ENCODE measurements at regions not wholly inside any gene's neighbourhood (a gene's known extent, or its start where the extent isn't known, plus 50 kb on each side); places are given as distances from the start of the nearest gene placed in this dataset.
"Not testable (repeated sequence)": the region's sequence is repeated elsewhere in the genome, so short reads cannot be mapped to it uniquely, and the experiment has no call there.

DNA sequence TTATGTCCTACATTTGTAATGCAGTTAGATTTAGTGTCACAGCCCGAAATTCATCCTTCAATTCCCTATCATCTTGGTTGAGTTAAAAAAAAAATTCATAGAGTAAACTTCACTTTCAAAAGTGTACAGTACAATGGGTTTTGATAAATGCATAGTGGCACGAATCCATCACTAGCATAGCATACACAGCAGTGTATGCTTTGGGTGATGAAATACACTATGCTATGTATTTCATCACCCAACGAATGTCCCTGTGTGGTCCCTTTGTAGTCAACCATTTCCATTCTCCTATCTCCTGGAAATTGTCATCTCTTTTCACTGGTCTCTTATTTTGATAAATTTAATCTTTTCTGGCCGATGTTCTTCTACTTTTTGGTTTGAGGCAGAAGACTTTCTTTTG, 129.4 kb upstream of the BASP1 start:
- no peak for DNase-seq

DNA sequence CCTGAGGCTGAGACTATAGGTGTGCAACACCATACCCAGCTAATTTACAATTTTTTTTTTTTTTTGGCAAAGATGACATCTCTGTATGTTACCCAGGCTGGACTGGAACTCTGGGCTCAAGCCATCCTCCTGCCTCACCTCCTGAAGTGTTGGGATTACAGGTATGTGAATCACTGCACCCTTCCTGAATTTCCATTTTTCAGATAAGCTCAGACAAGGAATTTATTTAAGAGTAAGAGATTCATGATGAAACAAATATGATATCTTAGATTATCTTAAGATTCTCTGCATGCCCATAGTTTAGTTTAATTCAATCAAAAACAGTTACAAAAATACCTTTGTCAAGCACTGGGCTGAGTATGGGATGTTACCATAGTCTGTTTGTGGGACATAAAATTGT, 128.4 kb upstream of the BASP1 start:
- DNase-seq = no peak

DNA sequence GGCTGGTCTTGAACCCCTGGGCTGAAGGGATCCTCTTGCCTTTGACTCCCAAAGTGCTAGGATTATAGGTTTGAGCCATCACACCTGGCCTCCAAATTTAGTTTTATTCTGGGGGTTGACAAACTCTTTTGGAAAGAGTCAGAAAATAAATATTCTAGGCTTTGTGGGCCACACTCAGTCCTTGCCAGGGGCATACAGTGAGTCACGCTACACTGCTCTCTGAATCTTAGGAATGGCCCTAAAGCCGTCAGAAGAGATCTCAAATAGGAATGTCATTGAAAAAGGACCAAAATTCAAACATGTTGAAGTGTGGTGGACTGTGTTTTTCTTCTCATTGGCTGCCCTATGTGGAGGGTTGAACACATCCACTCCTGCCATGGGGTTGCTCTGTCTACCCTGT, 127.7 kb upstream of the BASP1 start:
- no peak for DNase-seq

DNA sequence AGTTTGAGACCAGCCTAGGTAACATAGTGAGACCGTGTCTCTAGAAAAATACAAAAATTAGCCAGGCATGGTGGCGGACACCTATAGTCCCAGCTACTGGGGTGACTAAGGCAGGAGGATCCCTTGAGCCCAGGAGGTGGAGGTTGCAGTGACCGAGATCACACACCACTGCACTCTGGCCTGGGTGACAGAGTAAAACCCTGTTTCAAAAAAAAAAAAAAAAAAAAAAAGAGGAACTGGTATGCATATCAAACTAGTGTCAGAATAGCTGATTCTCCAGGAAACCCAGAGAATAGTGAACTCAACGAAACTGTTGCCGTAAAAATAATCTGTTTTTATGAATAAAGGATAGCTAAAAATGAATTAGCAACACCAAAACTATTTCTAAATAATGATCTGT, 126.6 kb upstream of the BASP1 start:
- DNase-seq = no peak

DNA sequence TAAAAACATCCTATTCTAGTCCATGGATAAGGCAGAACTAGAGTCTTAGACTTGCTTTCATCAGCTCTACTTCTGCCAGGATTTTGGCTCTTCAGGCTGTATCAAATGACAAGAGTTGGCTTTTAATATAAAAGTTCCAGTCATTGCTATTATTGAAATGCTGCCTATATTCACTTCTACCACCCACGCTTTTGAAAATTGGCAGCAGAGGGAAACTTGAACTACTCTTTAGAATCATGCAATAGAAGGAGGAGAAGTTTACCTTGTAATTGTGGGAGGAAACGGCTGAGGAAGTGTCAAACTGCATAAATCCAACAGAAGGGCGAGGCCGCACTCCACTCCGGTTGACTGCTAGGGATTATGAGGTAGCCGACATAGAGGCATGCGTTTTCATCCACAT, 122.6 kb upstream of the BASP1 start:
- DNase-seq = no peak

DNA sequence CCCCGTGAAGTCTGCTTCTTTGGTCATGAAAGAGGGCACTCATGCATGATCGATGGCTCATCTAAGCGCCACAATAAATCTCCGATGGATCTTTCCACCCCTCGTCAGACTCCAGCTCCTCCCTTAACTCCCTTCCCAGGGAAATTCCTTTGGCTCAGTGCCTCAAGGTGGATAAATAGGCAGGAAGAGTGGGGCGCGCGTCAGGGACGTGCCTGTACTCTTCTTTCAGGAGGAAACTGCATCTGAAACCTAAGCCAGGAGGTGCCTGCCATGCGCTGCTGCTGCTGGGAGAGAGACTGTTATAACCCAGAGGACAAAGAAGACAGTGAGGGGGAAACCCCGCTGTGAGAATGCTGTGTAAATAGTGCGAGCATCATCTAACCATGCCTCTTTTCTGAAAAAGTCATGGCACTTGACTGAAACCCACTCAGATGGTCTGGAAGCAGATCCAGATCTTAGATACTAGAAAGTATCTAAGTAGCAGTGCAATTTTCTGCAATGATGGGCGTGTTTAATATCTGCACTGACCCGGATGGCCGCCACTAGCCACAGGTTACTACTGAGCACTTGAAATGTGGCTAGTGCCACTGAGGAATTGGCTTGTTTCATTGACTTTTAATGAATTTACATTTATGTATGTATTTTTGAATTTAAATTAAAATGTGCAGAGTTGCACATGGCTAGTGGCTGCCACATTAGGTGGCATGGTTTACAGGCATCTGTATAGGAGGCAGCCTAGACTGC, 120.3 kb upstream of the BASP1 start:
- DNase-seq = no peak

DNA sequence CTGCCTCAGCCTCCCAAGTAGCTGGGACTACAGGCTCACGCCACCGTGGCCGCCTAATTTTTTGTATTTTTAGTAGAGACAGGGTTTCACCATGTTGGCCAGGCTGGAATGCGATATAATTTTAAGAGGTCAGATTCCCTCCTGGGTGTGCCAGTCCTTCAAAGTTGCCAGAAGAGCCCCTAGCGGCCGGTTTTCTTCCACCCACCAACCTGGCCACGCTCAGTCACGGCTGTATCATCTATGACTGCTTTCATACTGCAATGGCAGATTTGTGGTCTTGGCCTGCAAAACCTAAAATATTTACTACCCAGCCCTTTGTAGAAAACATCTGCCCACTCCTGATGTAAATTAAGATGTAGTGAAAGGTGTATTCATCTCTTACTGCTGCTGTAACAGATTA, 117.5 kb upstream of the BASP1 start:
- no peak for DNase-seq

DNA sequence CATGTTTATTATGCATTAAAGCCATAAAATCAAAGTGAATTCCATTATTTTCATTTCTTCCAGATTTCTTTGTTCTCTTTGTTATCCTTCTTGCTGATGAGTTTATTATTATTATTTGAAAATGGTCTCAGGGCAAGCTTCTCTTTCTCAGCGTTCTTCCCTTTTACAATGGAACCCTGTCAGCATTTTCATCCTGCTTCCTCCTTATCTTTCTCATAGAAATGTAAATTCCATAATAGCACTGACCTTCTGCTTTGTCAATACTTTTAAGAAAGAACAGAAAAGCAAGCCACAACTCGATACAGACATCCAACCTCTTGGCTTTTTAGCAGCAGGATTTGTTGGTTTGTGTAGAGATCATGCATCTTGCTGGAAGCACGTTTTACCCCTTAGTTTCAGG, 114.0 kb upstream of the BASP1 start:
- DNase-seq = no peak

DNA sequence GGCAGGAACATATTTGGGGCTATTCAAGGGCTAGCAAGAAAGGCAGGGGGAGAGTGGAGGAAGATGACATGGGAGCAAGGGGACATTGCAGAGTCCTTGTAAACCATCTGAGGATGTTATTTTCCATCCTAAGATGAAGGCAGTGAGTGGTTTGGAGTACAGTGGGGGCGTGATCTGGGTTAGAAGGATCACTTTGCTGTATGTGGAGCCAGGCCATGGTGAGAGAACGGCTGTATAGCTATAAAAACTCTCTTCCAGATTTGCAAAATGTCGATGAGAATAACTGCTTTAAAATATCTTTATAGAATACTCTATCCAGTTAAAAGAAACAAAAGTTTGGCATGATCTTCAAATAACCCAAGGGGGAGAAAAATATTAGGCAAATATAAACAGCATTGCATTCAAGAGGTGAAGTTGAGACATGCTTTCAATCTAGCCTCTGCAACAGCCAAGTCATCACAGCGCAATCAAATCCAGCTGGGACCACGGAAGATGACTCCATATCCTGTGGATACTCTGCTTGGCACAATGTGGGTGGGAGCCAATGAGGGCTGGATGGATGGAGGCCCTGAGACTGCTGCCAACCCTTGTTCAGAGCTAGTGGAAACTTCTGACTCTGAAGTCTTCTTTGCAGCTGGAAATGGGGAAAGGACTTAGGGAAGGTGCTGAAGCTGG, 111.5 kb upstream of the BASP1 start:
- peak; percentile 28 for DNase-seq

DNA sequence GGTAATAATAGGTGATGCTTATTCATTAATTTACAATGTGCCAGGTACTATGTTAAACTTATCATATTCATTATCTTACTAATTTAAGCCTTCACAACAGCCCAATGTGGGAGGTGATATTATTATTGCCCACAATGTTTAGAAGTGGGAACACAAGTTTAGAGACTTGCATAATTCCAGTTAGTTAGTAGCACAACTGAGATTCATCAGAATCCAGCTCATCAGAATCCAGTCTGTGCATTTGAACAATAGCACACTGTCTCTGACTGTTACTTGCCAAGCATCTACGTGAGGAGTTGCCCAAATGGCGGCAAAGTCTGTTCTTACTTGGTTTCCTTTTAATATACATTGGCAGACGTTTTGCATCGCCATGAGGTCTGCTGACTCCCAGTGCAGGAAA, 110.9 kb upstream of the BASP1 start:
- DNase-seq = no peak

DNA sequence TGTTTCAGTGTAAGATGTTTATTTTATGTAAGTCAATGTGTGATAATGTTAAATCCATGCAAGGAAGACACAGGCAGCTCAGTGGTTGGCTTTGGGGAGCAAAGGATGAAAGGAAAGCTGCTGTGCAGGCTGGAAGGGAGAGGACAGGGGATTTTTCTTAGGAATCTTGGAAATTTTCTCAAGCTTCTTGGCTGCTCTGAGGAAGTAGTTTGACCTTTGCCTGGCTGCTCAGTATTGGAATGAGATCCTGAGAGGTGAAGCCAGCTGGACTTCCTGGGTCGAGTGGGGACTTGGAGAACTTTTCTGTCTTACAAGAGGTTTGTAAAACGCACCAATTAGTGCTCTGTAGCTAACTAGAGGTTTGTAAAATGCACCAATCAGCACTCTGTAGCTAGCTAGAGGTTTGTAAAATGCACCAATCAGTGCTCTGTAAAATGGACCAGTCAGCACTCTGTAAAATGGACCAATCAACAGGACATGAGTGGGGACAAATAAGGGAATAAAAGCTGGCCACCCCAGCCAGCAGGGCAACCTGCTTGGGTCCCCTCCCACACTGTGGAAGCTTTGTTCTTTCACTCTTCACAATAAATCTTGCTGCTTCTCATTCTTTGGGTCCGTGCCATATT, 105.2 kb upstream of the BASP1 start:
- DNase-seq = not testable (repeated sequence)

DNA sequence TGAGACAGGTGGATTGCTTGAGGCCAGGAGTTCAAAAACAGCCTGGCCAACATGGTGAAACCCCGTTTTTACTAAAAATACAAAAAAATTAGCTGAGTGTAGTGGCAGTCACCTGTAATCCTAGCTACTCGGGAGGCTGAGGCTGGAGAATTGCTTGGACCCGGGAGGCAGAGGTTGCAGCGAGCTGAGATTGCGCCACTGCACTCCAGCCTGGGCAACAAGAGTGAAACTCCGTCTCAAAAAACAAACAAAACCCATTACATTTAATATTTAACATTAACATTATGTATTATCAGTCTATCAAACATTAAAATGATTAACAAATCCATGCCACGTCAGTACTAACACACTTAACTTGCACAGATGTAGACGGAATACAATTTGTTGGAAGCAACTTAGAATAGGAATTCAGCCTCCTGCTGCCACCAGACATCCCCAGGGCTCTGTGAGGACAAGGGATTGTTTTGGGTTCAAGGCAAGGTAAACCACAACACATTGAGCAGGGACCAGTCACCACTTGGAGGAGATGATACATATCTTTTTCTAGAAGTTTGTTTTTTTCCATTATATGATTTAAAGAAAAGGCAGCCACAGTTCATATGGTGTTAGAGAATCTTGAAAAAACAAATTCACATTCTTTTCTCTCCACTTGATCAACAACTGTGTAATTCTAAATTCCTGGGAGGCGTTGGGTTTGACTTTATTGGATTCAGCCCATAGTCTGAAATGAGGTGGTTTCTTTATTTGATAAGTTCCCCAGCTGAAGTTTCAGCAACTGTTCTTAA, 104.1 kb upstream of the BASP1 start:
- DNase-seq = no peak

DNA sequence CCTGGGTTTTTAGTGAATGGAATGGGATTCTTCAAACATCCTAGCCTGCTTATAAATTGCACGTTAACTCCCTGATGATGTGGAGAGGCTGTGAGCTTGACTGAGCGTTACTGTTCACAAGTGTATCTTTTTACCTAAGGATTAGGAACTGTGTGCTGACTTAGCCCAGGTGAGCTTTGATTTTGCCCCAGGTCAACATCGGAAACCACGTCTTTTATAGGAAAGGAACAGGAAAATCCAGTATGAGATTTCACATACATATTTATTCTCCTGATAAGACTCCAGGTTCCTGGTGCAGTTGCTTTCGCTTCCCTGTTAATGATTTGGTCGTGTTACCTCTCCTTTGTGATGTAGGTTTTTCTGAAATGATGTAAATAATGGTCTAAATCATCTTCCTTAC, 103.2 kb upstream of the BASP1 start:
- DNase-seq = no peak

DNA sequence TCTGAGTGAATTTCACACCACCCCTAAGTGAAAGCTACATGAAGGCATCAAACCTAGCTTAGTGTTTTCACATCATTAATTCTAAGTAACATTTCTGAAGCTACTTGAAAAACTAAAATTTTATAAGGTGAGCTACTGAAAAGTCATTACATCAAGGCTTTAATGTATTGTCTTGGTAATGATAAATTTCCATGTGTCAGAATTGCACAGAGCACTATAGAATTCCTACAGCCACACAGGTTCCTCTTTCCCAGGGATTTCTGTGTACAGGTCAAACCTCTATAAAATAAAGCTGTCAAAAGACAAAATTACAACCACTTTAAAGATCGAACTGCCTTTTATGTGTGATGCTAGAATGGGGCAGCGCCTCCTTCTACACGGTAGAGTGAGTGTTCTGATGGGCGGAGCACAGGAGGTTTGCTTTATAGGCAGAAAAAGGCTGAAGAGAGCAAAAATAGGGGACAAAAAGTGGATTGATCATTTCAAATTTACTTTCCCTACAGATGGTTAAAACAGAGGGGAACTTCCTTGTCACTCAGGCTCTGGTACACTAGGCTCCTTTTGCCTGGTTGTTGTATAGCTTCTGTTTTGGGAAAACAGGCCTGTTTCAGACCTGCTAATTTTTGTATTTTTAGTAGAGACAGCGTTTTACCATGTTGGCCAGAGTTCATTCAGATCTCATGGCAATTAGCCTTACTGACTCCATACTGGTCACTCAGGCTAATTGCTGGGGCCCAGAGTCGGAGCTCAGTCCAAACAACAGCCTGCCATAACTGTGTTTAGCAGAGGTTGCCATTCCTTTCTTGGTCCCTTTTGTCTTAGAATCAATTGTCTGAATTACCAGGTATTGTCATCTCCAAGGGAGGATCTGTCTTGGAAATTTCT, 102.5 kb upstream of the BASP1 start:
- DNase-seq = no peak

DNA sequence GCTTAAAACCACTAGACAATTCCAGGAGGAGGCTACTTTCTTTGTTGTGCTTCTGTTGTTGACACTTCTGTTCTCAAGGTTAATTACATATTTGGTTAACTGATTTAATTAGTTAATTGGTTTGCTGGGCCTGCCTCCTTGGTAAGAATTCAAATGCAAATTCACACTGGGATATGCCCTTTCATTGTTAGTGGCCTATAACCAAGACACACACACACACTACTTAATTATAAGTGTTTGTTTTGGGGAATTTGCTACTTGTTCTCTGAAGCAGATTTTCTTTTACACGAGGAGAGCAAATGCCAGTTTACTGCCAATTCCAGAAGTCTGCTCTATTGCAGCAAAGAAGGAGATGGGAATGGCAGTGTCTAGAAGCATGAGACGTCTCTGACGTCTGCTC, 101.6 kb upstream of the BASP1 start:
- no peak for DNase-seq

DNA sequence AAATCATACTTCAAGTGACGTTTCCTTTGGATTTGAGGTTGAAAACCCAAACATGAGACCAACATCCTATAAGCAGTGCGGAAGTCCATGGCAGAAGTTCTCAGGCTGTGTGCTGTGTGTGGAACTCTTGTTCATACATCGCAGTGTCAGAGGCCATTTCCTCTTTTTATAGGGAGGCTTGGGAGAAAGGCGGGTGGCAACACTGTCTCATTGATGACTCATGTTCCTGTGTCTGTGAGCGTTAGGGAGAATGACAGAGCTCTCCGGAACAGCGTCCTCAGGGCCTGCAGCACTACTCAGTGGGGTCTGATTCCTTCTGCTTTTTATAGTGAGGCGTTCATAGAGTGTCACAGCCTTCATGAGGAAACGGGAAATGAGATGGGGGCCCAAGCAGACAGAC, 98.8 kb upstream of the BASP1 start:
- no peak for DNase-seq

DNA sequence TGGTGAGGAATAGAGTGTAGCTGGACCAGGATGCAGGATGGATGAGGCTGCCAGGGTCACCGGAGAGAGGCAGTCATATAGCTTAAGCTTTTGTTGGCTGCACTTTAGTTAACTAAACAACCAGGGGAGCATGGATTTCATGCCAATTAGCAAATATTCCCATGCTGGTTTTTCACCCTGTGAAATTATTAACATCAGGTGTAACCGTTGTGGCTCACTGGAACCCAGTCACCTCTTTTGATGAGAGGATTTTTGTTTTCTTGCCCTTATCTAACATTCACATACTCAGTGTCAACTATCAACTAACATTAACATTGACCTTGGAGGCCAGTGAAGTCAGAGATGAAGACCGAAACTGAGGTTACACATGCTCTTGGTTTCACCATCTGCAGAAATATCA, 97.2 kb upstream of the BASP1 start:
- no peak for DNase-seq

DNA sequence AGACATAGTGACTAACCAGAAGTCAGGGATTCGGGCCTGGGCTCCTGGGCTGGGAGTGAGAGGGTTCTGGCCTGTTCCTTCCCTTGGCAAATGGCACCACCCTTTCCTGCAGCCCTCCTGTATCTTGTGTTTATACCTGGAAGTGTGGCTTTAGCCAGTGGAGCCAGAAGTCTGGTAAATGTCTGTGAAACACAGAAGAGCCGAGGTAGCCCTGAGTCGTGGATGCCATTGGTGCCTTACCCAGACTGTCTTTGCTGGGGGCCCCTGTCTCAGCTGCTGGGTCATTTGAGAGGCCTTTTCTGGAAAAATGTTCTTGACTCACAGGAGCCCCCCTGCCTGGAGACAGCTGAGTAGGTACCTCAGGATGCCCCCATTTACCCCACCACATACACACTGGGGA, 95.7 kb upstream of the BASP1 start:
- DNase-seq = no peak

DNA sequence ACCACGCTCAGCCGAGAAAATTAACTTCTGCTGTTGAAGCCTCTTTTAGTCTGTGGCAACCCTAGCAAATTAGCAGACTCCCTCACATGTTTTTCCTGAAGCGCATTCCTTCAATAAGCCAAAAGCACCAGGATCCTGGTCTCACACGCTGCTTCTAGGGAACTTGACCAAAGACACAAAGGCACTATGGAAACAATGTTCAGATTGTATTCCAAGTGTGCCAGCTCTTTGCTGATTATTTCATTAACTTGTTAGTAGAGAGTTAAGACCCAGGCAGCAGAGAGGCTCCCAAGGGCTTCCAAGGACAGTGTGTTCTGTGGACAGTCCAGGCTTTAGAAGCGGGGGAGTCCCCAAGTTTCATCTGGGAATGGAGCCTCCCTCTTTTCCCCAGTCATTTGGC, 94.4 kb upstream of the BASP1 start:
- no peak for DNase-seq

DNA sequence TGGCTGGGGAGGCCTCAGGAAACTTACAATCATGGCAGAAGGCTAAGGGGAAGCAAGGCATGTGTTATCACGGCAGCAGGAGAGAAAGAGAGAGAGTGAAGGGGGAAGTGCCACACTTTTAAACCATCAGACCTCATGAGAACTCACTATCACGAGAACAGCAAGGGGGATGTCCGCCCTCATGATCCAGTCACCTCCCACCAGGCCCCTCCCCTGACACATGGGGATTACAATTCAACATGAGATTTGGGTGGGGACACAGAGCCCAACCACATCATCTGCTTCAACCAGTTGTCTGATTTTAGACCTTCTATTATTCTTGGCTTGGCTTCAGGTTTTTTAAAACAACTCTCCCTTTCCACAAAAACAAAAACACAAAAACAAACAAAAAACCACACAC, 93.7 kb upstream of the BASP1 start:
- DNase-seq = not testable (repeated sequence)

DNA sequence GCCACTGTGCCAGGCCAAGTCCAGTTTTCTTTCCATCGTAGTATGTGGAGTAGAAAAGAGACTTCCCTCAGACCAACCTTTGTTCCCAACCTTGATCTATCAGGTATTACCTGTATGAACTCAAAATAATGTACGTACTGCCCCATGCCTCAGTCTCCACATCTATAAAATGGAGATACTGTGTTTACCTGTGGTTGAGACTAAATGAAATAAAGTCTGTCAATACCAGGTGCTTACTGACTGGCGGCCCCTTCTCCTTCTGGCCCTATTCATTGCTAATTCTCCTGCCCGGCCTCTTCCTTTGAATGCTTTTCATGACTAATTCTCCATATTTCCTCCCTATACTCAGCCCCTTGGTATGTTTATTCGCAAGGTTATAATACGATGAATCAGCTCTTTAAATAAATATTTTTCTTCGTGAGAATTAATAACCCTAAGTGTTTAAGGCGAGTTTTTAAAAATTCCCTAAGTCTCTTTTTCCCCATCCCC, 89.6 kb upstream of the BASP1 start:
- DNase-seq = no peak

DNA sequence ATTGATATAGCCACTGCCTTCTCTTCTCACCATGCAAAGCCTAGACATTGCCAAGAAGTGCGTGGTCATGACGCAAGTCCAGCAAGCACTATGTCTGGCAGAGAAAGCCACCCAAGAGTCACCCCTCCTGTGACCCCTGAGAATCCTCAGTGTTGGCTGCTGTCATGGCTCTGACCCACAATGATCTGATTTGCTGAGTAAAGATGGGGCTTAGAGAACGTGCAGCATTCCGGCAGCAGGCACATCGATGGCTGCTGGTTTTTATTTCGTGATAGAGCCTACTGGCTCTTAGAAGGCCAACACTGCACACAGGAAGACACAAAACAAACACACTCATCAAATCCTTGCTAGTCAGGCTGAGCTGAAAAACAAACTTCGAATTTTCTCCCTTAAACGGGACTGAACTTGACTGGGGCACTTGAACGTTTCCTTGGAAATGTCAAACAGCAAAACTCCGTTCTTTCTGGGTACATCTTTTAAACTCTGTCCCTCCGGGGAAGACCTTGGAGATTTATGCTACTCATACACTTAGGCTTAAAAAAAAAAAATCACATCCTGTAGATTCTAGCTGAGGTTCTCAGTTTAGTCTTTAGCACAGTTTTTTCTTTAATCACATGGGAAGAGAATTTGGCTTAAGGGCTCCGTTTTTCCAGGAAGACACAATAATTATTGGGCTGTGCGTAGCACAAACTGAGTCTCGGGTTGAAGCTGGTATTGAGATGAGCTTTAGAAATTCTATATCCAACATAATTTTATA, 88.2 kb upstream of the BASP1 start:
- no peak for DNase-seq

All from GOT3 (cell line).